K562 (cell line): ENCODE measurements at regions not wholly inside any gene's neighbourhood (a gene's known extent, or its start where the extent isn't known, plus 50 kb on each side); places are given as distances from the start of the nearest gene placed in this dataset.

ENCODE experiments used
- CBX1 ChIP-seq: sonication (generic); IDR thresholded peaks from 2 replicates; pipeline ENCODE4 v1.6.1; 2016; ENCODE audit warnings: antibody characterized with exemption, low read depth, mild to moderate bottlenecking
- ESRRA ChIP-seq: fragments of 450-650 bp; IDR thresholded peaks from 2 replicates; pipeline ENCODE4 v1.6.1; 2014; ENCODE audit warnings: low read depth, mild to moderate bottlenecking, moderate library complexity, borderline replicate concordance
- ETS2 ChIP-seq: IDR thresholded peaks from 2 replicates; pipeline ENCODE4 v1.6.1; 2016; ENCODE audit warnings: borderline replicate concordance, missing genetic modification characterization, mild to moderate bottlenecking, moderate library complexity, missing compliant biosample characterization; ENCODE audit not compliant: poor library complexity, severe bottlenecking
- FOSL1 ChIP-seq: fragments of 200-800 bp; sonication (Bioruptor generic); conservative IDR thresholded peaks from 2 replicates; pipeline ENCODE4 v1.6.1; 2016; ENCODE audit warnings: missing genetic modification characterization, missing compliant biosample characterization
- MLLT1 ChIP-seq, 2 experiments: fragments of 450-650 bp; IDR thresholded peaks; 2 replicates each; pipeline ENCODE4 v1.6.1; 2016
- NFRKB ChIP-seq: fragments of 450-650 bp; IDR thresholded peaks from 2 replicates; pipeline ENCODE4 v1.6.1; 2016; ENCODE audit warnings: low read depth
- OTX1 ChIP-seq: fragments of 450-650 bp; formaldehyde crosslinking; IDR thresholded peaks from 2 replicates; pipeline ENCODE4 v1.4.0; 2022; ENCODE audit warnings: mild to moderate bottlenecking
- PHF20 ChIP-seq: fragments of 450-650 bp; IDR thresholded peaks from 2 replicates; pipeline ENCODE4 v1.6.1; 2018; ENCODE audit not compliant: partially characterized antibody
- PREB ChIP-seq: sonication (generic); formaldehyde crosslinking; IDR thresholded peaks from 2 replicates; pipeline ENCODE4 v1.8.1; 2023; ENCODE audit warnings: mild to moderate bottlenecking, missing genetic modification reagents
- SIN3A ChIP-seq, 2 experiments: fragments of 150-350 bp in 1 of 2; IDR thresholded peaks; 2 replicates each; pipeline ENCODE4 v1.6.1; 2011 to 2016; ENCODE audit warnings: borderline replicate concordance in 2 of 2, low read depth in 2 of 2, low read length in 2 of 2, mild to moderate bottlenecking in 2 of 2, moderate library complexity in 2 of 2; ENCODE audit not compliant: control insufficient read depth in 1 of 2
- STAT6 ChIP-seq: sonication (generic); formaldehyde crosslinking; IDR thresholded peaks from 2 replicates; pipeline ENCODE4 v1.8.1; 2023; ENCODE audit warnings: mild to moderate bottlenecking, missing genetic modification reagents
- ZBTB33 ChIP-seq: sonication (generic); formaldehyde crosslinking; IDR thresholded peaks from 2 replicates; pipeline ENCODE4 v1.8.1; 2023; ENCODE audit warnings: mild to moderate bottlenecking, missing genetic modification reagents
- ZEB2 ChIP-seq: fragments of 450-650 bp; IDR thresholded peaks from 2 replicates; pipeline ENCODE4 v1.6.1; 2016
- ZNF174 ChIP-seq: fragments of 250-450 bp; sonication (Bioruptor Pico); IDR thresholded peaks from 2 replicates; pipeline ENCODE4 v1.4.0; 2020; ENCODE audit warnings: mild to moderate bottlenecking
- ZNF175 ChIP-seq: fragments of 200-800 bp; sonication (Bioruptor generic); IDR thresholded peaks from 2 replicates; pipeline ENCODE4 v1.6.1; 2016; ENCODE audit warnings: low read depth, mild to moderate bottlenecking, missing genetic modification characterization, missing compliant biosample characterization
- ZNF583 ChIP-seq: fragments of 250-450 bp; sonication (Bioruptor Pico); IDR thresholded peaks from 2 replicates; pipeline ENCODE4 v1.4.0; 2020
- TF ChIP-seq, protein P1 (sequence below): sonication (generic); formaldehyde crosslinking; IDR thresholded peaks from 2 replicates; pipeline ENCODE4 v1.8.0; 2022; ENCODE audit warnings: missing genetic modification reagents, mild to moderate bottlenecking, borderline replicate concordance

GRCh38 chr1:212557739-212558692 is 50.5 kb upstream of the ATF3 start (continued):
- no peak for TF ChIP-seq ZNF583 (CRISPR knock-in tag)
- no peak for TF ChIP-seq ZNF174 (CRISPR knock-in tag)
- 0 out of 4 replicates have a peak, but pooled peaks of 1 of the 2 experiments have one; percentile 27 for TF ChIP-seq MLLT1 (IDR thresholded peaks at IDR 0.05)
- peak; percentile 50 for TF ChIP-seq PHF20
- TF ChIP-seq, protein P1, sequence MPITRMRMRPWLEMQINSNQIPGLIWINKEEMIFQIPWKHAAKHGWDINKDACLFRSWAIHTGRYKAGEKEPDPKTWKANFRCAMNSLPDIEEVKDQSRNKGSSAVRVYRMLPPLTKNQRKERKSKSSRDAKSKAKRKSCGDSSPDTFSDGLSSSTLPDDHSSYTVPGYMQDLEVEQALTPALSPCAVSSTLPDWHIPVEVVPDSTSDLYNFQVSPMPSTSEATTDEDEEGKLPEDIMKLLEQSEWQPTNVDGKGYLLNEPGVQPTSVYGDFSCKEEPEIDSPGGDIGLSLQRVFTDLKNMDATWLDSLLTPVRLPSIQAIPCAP: no peak
- peak; percentile 41; the same call in 1 of the 2 replicates for TF ChIP-seq ZBTB33 (CRISPR knock-in tag)
- TF ChIP-seq FOSL1 (tag): no peak
- peak in 1 of 2 experiments; percentile 39; a peak in 1 of 4 replicates for TF ChIP-seq SIN3A (IDR thresholded peaks at IDR 0.05; ENCODE audit: borderline replicate concordance in 2 of 2, control insufficient read depth in 1 of 2, low read depth in 2 of 2, low read length in 2 of 2)
- peak; percentile 30; the same call in 1 of the 2 replicates for TF ChIP-seq STAT6 (CRISPR knock-in tag)
- TF ChIP-seq ESRRA: peak; percentile 99
- TF ChIP-seq PREB (CRISPR knock-in tag): 0 out of 2 replicates have a peak, but pooled peaks have one; percentile 28
- no peak for TF ChIP-seq ETS2
- no peak for TF ChIP-seq ZNF175 (CRISPR knock-in tag)
- peak; percentile 78; the same call in 1 of the 2 replicates for TF ChIP-seq CBX1
- no peak for TF ChIP-seq OTX1 (CRISPR knock-in tag)
- no peak for TF ChIP-seq ZEB2
- TF ChIP-seq NFRKB: no peak; the same call in 1 of the 2 replicates
